SK-N-SH treated with all-trans-retinoic acid at 6 μM for 48 hours (cell line): ENCODE measurements at regions not wholly inside any gene's neighbourhood (a gene's known extent, or its start where the extent isn't known, plus 50 kb on each side); places are given as distances from the start of the nearest gene placed in this dataset.

Source experiments
- ATAC-seq: fragments of 200-7000 bp; cut with Tn5 transposase; 3 replicates; pipeline ENCODE4 v1.9.1; 2020; ENCODE audit warnings: mild to moderate bottlenecking, moderate library complexity
- ARNTL ChIP-seq: fragments of 450-650 bp; formaldehyde crosslinking; IDR thresholded peaks from 2 replicates; pipeline ENCODE4 v1.5.0; 2020; ENCODE audit warnings: low read depth, mild to moderate bottlenecking, moderate library complexity, borderline replicate concordance
- BACH2 ChIP-seq: fragments of 250-450 bp; sonication (Bioruptor Pico); IDR thresholded peaks from 2 replicates; pipeline ENCODE4 v1.9.0; 2021; ENCODE audit warnings: mild to moderate bottlenecking, borderline replicate concordance
- CSDC2 ChIP-seq: fragments of 250-450 bp; sonication (Bioruptor Pico); IDR thresholded peaks from 2 replicates; pipeline ENCODE4 v1.5.0; 2020; ENCODE audit warnings: mild to moderate bottlenecking, moderate library complexity
- ESRRG ChIP-seq: fragments of 250-450 bp; sonication (Bioruptor Pico); IDR thresholded peaks from 2 replicates; pipeline ENCODE4 v1.6.1; 2021; ENCODE audit warnings: mild to moderate bottlenecking
- GLIS3 ChIP-seq: fragments of 250-450 bp; sonication (Bioruptor Pico); IDR thresholded peaks from 2 replicates; pipeline ENCODE4 v1.5.0; 2020; ENCODE audit warnings: mild to moderate bottlenecking, moderate library complexity
- OSR1 ChIP-seq: fragments of 250-450 bp; sonication (Bioruptor Pico); IDR thresholded peaks from 2 replicates; pipeline ENCODE4 v1.8.0; 2022; ENCODE audit warnings: moderate library complexity, mild to moderate bottlenecking, inconsistent platforms
- PPARA ChIP-seq: fragments of 250-450 bp; sonication (Bioruptor Pico); IDR thresholded peaks from 2 replicates; pipeline ENCODE4 v1.5.0; 2020; ENCODE audit warnings: mild to moderate bottlenecking, borderline replicate concordance
- RARB ChIP-seq: fragments of 250-450 bp; sonication (Bioruptor Pico); IDR thresholded peaks from 2 replicates; pipeline ENCODE4 v1.8.0; 2021; ENCODE audit warnings: mild to moderate bottlenecking, moderate library complexity
- SNAI2 ChIP-seq: fragments of 250-450 bp; sonication (Bioruptor Pico); IDR thresholded peaks from 2 replicates; pipeline ENCODE4 v1.5.0; 2020; ENCODE audit warnings: mild to moderate bottlenecking, moderate library complexity
- TCF4 ChIP-seq: fragments of 250-450 bp; sonication (Bioruptor Pico); IDR thresholded peaks from 2 replicates; pipeline ENCODE4 v1.8.0; 2021; ENCODE audit warnings: mild to moderate bottlenecking, moderate library complexity, borderline replicate concordance
- TOX ChIP-seq: fragments of 250-450 bp; sonication (Bioruptor Pico); IDR thresholded peaks from 2 replicates; pipeline ENCODE4 v1.8.0; 2021; ENCODE audit warnings: mild to moderate bottlenecking, moderate library complexity, borderline replicate concordance
- ZC3H10 ChIP-seq: fragments of 250-450 bp; sonication (Bioruptor Pico); IDR thresholded peaks from 2 replicates; pipeline ENCODE4 v1.5.1; 2021; ENCODE audit warnings: mild to moderate bottlenecking, moderate library complexity
- ZFP3 ChIP-seq: fragments of 250-450 bp; sonication (Bioruptor Pico); IDR thresholded peaks from 2 replicates; pipeline ENCODE4 v1.5.0; 2020; ENCODE audit warnings: mild to moderate bottlenecking, moderate library complexity
- ZFP30 ChIP-seq: fragments of 450-650 bp; formaldehyde crosslinking; IDR thresholded peaks from 2 replicates; pipeline ENCODE4 v1.5.0; 2022; ENCODE audit warnings: mild to moderate bottlenecking, moderate library complexity
- ZNF565 ChIP-seq: fragments of 450-650 bp; formaldehyde crosslinking; conservative IDR thresholded peaks from 2 replicates; pipeline ENCODE4 v1.5.0; 2020; ENCODE audit warnings: low read depth, mild to moderate bottlenecking, moderate library complexity
- ZNF70 ChIP-seq: fragments of 450-650 bp; formaldehyde crosslinking; IDR thresholded peaks from 2 replicates; pipeline ENCODE4 v1.5.0; 2020; ENCODE audit warnings: mild to moderate bottlenecking, moderate library complexity
- ZNF8 ChIP-seq: fragments of 450-650 bp; formaldehyde crosslinking; IDR thresholded peaks from 2 replicates; pipeline ENCODE4 v1.5.0; 2020; ENCODE audit warnings: mild to moderate bottlenecking, moderate library complexity
- TF ChIP-seq, protein P1 (sequence below): fragments of 250-450 bp; sonication (Bioruptor Pico); IDR thresholded peaks from 2 replicates; pipeline ENCODE4 v1.8.0; 2021; ENCODE audit warnings: low read depth, mild to moderate bottlenecking, moderate library complexity, borderline replicate concordance
- TF ChIP-seq, protein P2 (sequence below): fragments of 250-450 bp; sonication (Bioruptor Pico); IDR thresholded peaks from 2 replicates; pipeline ENCODE4 v1.5.1; 2020; ENCODE audit warnings: low read depth, mild to moderate bottlenecking, moderate library complexity
- TF ChIP-seq, protein P3 (sequence below): fragments of 250-450 bp; sonication (Bioruptor Pico); IDR thresholded peaks from 2 replicates; pipeline ENCODE4 v1.8.0; 2020; ENCODE audit warnings: mild to moderate bottlenecking, moderate library complexity, borderline replicate concordance
- TF ChIP-seq, protein P4 (sequence below): fragments of 250-450 bp; sonication (Bioruptor Pico); IDR thresholded peaks from 2 replicates; pipeline ENCODE4 v1.5.0; 2020; ENCODE audit warnings: mild to moderate bottlenecking, moderate library complexity

DNA sequence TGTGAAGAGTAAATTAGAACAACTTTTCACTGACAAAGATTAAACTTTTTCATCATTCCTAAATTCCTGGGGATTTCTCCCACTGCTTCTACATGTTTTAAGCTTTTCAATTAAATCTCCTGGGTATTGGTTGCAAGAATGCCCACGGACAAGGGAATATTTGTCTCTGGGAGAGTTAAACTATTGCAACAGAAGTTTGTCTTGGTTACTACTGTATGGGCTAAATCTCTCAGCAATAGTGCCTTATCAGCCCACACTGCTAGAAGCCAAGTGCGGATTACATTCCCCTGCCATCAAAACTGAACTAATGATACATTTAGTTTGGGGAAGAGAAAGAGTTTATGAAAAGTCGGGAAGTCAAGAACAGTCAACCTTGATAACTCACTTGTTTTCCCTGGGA is 528.2 kb upstream of the C9orf72 start:
- ATAC-seq: no peak
- no peak for TF ChIP-seq GLIS3
- no peak for TF ChIP-seq RARB (CRISPR knock-in tag)

DNA sequence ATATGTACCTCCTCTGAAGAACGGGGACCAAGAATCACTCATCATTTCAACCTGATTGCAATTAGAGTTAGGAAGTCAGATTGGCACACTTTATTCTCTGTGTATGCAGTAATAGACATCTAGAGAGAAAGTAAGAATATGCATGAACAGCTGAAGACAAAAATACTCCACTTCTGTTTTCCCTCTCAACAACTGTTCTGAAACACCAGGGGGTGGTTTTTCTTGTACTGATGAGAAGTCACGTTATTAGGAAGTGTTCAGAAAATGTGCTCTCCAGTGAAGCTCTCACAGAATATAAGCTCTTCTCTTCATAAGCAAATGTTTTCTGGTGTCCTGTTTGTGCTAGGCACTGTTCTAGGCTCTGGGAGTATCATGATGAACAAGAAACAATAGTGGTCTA is 531.7 kb upstream of the C9orf72 start:
- TF ChIP-seq SNAI2 (CRISPR knock-in tag) (no peak), PPARA (no peak), ZC3H10 (CRISPR knock-in tag) (no peak), ZNF565 (CRISPR knock-in tag) (no peak), TOX (CRISPR knock-in tag) (no peak), ZFP3 (no peak), GLIS3 (no peak)
- TF ChIP-seq, protein P1, sequence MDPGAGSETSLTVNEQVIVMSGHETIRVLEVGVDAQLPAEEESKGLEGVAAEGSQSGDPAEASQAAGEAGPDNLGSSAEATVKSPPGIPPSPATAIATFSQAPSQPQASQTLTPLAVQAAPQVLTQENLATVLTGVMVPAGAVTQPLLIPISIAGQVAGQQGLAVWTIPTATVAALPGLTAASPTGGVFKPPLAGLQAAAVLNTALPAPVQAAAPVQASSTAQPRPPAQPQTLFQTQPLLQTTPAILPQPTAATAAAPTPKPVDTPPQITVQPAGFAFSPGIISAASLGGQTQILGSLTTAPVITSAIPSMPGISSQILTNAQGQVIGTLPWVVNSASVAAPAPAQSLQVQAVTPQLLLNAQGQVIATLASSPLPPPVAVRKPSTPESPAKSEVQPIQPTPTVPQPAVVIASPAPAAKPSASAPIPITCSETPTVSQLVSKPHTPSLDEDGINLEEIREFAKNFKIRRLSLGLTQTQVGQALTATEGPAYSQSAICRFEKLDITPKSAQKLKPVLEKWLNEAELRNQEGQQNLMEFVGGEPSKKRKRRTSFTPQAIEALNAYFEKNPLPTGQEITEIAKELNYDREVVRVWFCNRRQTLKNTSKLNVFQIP (CRISPR knock-in tag): no peak
- ATAC-seq: no peak

DNA sequence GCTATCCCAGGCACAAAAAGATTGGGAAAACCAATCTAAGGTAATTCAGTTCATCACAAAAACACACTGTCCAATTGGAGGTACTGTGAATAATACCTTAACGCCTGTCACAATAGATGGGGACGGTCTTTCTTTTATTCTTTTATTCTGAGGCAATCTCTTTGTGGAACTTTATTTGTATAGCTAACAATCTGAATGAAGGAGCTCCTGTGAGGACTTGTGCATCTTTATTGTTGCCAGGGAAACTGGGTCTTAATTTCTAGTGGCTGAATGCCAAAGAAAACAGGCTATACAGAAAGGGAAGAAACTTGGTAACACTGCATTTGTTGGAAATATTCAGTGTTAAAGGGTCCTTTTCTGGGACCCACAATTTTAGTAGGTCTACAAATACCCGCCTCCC is 546.9 kb upstream of the C9orf72 start:
- no peak for ATAC-seq
- TF ChIP-seq, protein P2, sequence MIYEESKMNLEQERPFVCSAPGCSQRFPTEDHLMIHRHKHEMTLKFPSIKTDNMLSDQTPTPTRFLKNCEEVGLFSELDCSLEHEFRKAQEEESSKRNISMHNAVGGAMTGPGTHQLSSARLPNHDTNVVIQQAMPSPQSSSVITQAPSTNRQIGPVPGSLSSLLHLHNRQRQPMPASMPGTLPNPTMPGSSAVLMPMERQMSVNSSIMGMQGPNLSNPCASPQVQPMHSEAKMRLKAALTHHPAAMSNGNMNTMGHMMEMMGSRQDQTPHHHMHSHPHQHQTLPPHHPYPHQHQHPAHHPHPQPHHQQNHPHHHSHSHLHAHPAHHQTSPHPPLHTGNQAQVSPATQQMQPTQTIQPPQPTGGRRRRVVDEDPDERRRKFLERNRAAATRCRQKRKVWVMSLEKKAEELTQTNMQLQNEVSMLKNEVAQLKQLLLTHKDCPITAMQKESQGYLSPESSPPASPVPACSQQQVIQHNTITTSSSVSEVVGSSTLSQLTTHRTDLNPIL (CRISPR knock-in tag): no peak
- TF ChIP-seq, protein P3, sequence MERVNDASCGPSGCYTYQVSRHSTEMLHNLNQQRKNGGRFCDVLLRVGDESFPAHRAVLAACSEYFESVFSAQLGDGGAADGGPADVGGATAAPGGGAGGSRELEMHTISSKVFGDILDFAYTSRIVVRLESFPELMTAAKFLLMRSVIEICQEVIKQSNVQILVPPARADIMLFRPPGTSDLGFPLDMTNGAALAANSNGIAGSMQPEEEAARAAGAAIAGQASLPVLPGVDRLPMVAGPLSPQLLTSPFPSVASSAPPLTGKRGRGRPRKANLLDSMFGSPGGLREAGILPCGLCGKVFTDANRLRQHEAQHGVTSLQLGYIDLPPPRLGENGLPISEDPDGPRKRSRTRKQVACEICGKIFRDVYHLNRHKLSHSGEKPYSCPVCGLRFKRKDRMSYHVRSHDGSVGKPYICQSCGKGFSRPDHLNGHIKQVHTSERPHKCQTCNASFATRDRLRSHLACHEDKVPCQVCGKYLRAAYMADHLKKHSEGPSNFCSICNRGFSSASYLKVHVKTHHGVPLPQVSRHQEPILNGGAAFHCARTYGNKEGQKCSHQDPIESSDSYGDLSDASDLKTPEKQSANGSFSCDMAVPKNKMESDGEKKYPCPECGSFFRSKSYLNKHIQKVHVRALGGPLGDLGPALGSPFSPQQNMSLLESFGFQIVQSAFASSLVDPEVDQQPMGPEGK (CRISPR knock-in tag): no peak
- TF ChIP-seq ZNF70 (CRISPR knock-in tag) (no peak), PPARA (no peak), SNAI2 (CRISPR knock-in tag) (no peak), ZFP3 (no peak), ZNF8 (no peak), TOX (CRISPR knock-in tag) (no peak), TCF4 (CRISPR knock-in tag) (no peak), RARB (CRISPR knock-in tag) (no peak), BACH2 (CRISPR knock-in tag) (no peak), ZFP30 (no peak), ESRRG (no peak), CSDC2 (CRISPR knock-in tag) (no peak), ZC3H10 (CRISPR knock-in tag) (no peak), OSR1 (no peak)
- TF ChIP-seq, protein P4, sequence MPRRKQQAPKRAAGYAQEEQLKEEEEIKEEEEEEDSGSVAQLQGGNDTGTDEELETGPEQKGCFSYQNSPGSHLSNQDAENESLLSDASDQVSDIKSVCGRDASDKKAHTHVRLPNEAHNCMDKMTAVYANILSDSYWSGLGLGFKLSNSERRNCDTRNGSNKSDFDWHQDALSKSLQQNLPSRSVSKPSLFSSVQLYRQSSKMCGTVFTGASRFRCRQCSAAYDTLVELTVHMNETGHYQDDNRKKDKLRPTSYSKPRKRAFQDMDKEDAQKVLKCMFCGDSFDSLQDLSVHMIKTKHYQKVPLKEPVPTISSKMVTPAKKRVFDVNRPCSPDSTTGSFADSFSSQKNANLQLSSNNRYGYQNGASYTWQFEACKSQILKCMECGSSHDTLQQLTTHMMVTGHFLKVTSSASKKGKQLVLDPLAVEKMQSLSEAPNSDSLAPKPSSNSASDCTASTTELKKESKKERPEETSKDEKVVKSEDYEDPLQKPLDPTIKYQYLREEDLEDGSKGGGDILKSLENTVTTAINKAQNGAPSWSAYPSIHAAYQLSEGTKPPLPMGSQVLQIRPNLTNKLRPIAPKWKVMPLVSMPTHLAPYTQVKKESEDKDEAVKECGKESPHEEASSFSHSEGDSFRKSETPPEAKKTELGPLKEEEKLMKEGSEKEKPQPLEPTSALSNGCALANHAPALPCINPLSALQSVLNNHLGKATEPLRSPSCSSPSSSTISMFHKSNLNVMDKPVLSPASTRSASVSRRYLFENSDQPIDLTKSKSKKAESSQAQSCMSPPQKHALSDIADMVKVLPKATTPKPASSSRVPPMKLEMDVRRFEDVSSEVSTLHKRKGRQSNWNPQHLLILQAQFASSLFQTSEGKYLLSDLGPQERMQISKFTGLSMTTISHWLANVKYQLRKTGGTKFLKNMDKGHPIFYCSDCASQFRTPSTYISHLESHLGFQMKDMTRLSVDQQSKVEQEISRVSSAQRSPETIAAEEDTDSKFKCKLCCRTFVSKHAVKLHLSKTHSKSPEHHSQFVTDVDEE (CRISPR knock-in tag): no peak
- TF ChIP-seq, protein P1 (CRISPR knock-in tag): no peak

DNA sequence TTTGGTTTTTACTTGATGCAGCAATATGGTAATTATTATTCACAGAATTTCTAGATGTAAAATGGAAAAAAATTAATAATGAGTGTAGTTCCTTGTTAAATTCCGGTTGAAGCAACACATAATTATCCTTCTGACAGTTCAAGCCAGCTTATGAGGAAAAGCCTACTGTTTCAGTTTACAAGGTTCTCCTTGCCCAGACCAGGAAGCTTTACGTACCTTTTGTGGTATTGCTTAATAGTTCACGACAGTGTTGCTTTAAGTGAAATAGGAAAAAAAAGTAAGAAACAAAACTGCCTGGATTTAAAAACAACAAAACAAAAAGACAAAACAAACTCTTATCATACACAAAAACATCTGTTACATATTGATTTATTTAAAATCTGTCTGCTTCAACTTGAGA is 547.3 kb upstream of the C9orf72 start:
- no peak for ATAC-seq

More for the DNA sequence above, 547.3 kb upstream of the C9orf72 start:
- TF ChIP-seq PPARA (no peak), ZFP3 (no peak), CSDC2 (CRISPR knock-in tag) (no peak), RARB (CRISPR knock-in tag) (no peak), SNAI2 (CRISPR knock-in tag) (no peak), ARNTL (CRISPR knock-in tag) (no peak)
